Muscle of leg (tissue), 3 donors: ENCODE measurements at regions not wholly inside any gene's neighbourhood (a gene's known extent, or its start where the extent isn't known, plus 50 kb on each side); places are given as distances from the start of the nearest gene placed in this dataset.

Experiments used
- DNase-seq: peaks from one replicate; pipeline ENCODE4 v3.0.0; 2013
- H3K27ac ChIP-seq: one replicate; pipeline ENCODE4 v1.5.1; 2013; ENCODE audit warnings: mild to moderate bottlenecking, low read length, control low read depth
- H3K27me3 ChIP-seq: one replicate; pipeline ENCODE4 v1.6.1; 2013; ENCODE audit warnings: low read length; ENCODE audit not compliant: control insufficient read depth, insufficient read depth
- H3K36me3 ChIP-seq: one replicate; pipeline ENCODE4 v1.6.1; 2013; ENCODE audit warnings: low read length; ENCODE audit not compliant: control insufficient read depth, insufficient read depth
- H3K4me1 ChIP-seq: one replicate; pipeline ENCODE4 v1.6.1; 2013; ENCODE audit warnings: low read length; ENCODE audit not compliant: control insufficient read depth, insufficient read depth
- H3K4me3 ChIP-seq: one replicate; pipeline ENCODE4 v1.5.1; 2013; ENCODE audit warnings: low read length, control low read depth
- H3K9me3 ChIP-seq: replicated peaks from 2 replicates; pipeline ENCODE4 v1.6.1; 2013; ENCODE audit warnings: low read depth, low read length; ENCODE audit not compliant: control insufficient read depth
- WGBS: methylation state at CpG from one replicate; pipeline ENCODE4 v1.1.5; 2013; ENCODE audit warnings: missing lambda C conversion rate; ENCODE audit not compliant: insufficient coverage; 5-methylcytosine and 5-hydroxymethylcytosine counted together

DNA sequence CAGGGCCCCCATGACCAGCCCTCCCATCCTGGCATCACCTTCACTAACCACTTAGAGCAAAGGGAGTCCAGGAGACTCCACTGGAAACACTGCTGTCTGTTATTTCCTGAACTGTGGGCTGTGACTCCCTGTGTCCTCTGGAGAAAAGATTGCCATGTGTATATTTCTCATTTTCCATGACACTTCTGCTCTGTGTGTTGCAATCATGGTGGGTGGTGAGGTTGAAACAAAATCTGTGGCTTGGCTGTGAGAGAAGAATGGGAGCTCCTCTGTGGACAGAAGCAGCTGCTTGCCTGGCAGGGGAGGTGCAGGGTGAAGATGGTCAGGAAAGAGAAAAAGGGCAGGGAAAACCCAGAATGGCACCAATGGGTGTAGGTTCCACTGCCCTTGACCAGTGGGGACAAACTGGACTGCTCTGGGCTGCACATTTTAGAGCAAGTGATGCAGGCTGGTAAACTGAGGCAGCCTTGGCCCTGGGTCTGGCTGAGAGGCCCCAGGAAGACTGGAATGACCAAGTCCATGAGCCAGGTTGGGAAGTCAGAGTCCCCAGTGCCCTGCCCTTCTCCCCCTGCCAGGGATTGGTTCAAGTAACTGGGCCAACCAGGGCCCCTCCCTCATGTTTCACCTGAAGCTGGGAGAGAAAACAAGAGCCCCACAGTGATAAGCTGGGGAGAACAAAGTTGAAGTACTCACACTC, 314.3 kb downstream of the C16orf95 start:
- H3K36me3 ChIP-seq, result no peaks in the 10 kb centered on the region
- H3K4me3 ChIP-seq, result no peak overlapping the region
- no peaks in the 10 kb centered on the region for H3K9me3 ChIP-seq
- no peak overlapping the region for H3K27ac ChIP-seq
- peaks cover 5% of the 10 kb centered on the region for H3K4me1 ChIP-seq
- peaks cover 8% of the 10 kb centered on the region for H3K27me3 ChIP-seq
- peak; percentile 40 for DNase-seq

GRCh38 chr16:87003414-87003755, 313.8 kb downstream of the C16orf95 start:
- DNase-seq, result no peak
- H3K27ac ChIP-seq, result no peak overlapping the region
- peaks cover 5% of the 10 kb centered on the region for H3K4me1 ChIP-seq
- no peaks in the 10 kb centered on the region for H3K9me3 ChIP-seq
- no peaks in the 10 kb centered on the region for H3K36me3 ChIP-seq
- H3K4me3 ChIP-seq, result no peak overlapping the region
- no CpG with 5 or more reads among the region's 2 CpGs for WGBS
- peaks cover 6% of the 10 kb centered on the region for H3K27me3 ChIP-seq

GRCh38 chr16:87006021-87006420, 311.2 kb downstream of the C16orf95 start:
- Histone ChIP-seq H3K27me3 (peaks cover 8% of the 10 kb centered on the region), H3K4me1 (peaks cover 5% of the 10 kb centered on the region), H3K36me3 (no peaks in the 10 kb centered on the region), H3K4me3 (no peak overlapping the region), H3K9me3 (peaks cover 2% of the 10 kb centered on the region), H3K27ac (no peak overlapping the region)
- no peak for DNase-seq
- WGBS, result 84% methylated on average over 5 of the region's 6 CpGs

GRCh38 chr16:87006789-87007745, 310.1 kb downstream of the C16orf95 start:
- 54% methylated on average over 9 of the region's 12 CpGs for WGBS
- Histone ChIP-seq H3K4me3 (no peak overlapping the region), H3K4me1 (peaks cover 5% of the 10 kb centered on the region), H3K9me3 (peaks cover 2% of the 10 kb centered on the region), H3K27me3 (peaks cover 8% of the 10 kb centered on the region), H3K27ac (no peak overlapping the region), H3K36me3 (no peaks in the 10 kb centered on the region)
- DNase-seq, result no peak

GRCh38 chr16:87007907-87008306, 309.3 kb downstream of the C16orf95 start:
- DNase-seq, result no peak
- Histone ChIP-seq H3K27ac (no peak overlapping the region), H3K4me3 (no peak overlapping the region), H3K27me3 (peaks cover 10% of the 10 kb centered on the region), H3K36me3 (no peaks in the 10 kb centered on the region), H3K4me1 (peaks cover 7% of the 10 kb centered on the region), H3K9me3 (peaks cover 2% of the 10 kb centered on the region)
- 96% methylated on average over 8 of the region's 10 CpGs for WGBS

- no peak overlapping the region for H3K27ac ChIP-seq
- no peak for DNase-seq
- H3K9me3 ChIP-seq, result peaks cover 2% of the 10 kb centered on the region
- no peaks in the 10 kb centered on the region for H3K36me3 ChIP-seq
- H3K4me3 ChIP-seq, result no peak overlapping the region
- H3K4me1 ChIP-seq, result peaks cover 14% of the 10 kb centered on the region
- WGBS, result 67% methylated on average over 1 of the region's 5 CpGs
- H3K27me3 ChIP-seq, result peaks cover 15% of the 10 kb centered on the region
Observed at GRCh38 chr16:87008664-87009063, 308.5 kb downstream of the C16orf95 start.

GRCh38 chr16:87012954-87013938, 303.9 kb downstream of the C16orf95 start:
- peaks cover 2% of the 10 kb centered on the region for H3K9me3 ChIP-seq
- H3K36me3 ChIP-seq, result no peaks in the 10 kb centered on the region
- peaks cover 34% of the 10 kb centered on the region for H3K27me3 ChIP-seq
- peak; percentile 30 for DNase-seq
- no peak overlapping the region for H3K27ac ChIP-seq
- WGBS, result 36% methylated on average over 34 of the region's 37 CpGs
- peaks cover 11% of the 10 kb centered on the region for H3K4me1 ChIP-seq
- no peak overlapping the region for H3K4me3 ChIP-seq

- no peaks in the 10 kb centered on the region for H3K9me3 ChIP-seq
- H3K36me3 ChIP-seq, result no peaks in the 10 kb centered on the region
- no peak overlapping the region for H3K4me3 ChIP-seq
- DNase-seq, result no peak
- H3K4me1 ChIP-seq, result peaks cover 11% of the 10 kb centered on the region
- WGBS, result 94% methylated on average over 1 of the region's 1 CpG
- peaks cover 36% of the 10 kb centered on the region for H3K27me3 ChIP-seq
- H3K27ac ChIP-seq, result no peak overlapping the region
Observed at GRCh38 chr16:87014112-87014511, 303.1 kb downstream of the C16orf95 start.

- DNase-seq, result no peak
- Histone ChIP-seq H3K4me3 (no peak overlapping the region), H3K27ac (no peak overlapping the region), H3K36me3 (no peaks in the 10 kb centered on the region), H3K4me1 (peaks cover 11% of the 10 kb centered on the region), H3K9me3 (no peaks in the 10 kb centered on the region), H3K27me3 (peaks cover 34% of the 10 kb centered on the region)
- 100% methylated on average over 4 of the region's 5 CpGs for WGBS
Observed at GRCh38 chr16:87015021-87015420, 302.2 kb downstream of the C16orf95 start.
